CD14-positive monocyte (primary cell): ENCODE measurements at regions not wholly inside any gene's neighbourhood (a gene's known extent, or its start where the extent isn't known, plus 50 kb on each side); places are given as distances from the start of the nearest gene placed in this dataset.
A peak's percentile ranks its signal among the peaks of the same experiment; 100 is the strongest.

Experiments
- DNase-seq, 3 donors: peaks; one replicate each; pipeline ENCODE4 v3.0.0-alpha.2; 2011 to 2022
- H2AFZ ChIP-seq: 2 replicates; pipeline ENCODE4 v1.6.0; 2012; ENCODE audit warnings: mild to moderate bottlenecking, low read depth, low read length, inconsistent platforms; ENCODE audit not compliant: insufficient read depth, poor library complexity, severe bottlenecking
- H3K27ac ChIP-seq, 2 donors: 1 replicate in 1 of 2; 2 replicates in 1 of 2; pipeline ENCODE4 v1.5.1; 2012 to 2013; ENCODE audit warnings: low read length in 2 of 2, control low read depth in 1 of 2, inconsistent platforms in 1 of 2, low read depth in 1 of 2, mild to moderate bottlenecking in 1 of 2
- H3K27me3 ChIP-seq, 2 donors: one replicate each; pipeline versions ENCODE4 v1.6.0 to v1.6.1; 2011 to 2013; ENCODE audit warnings: low read length in 2 of 2; ENCODE audit not compliant: control insufficient read depth in 2 of 2, insufficient read depth in 2 of 2
- H3K36me3 ChIP-seq, 2 donors: replicated peaks in 1 of 2; 1 replicate in 1 of 2; 2 replicates in 1 of 2; pipeline versions ENCODE4 v1.5.1 to v1.6.1; 2012 to 2013; ENCODE audit warnings: low read length in 2 of 2, control low read depth in 1 of 2, inconsistent platforms in 1 of 2, mild to moderate bottlenecking in 1 of 2; ENCODE audit not compliant: insufficient read depth in 2 of 2, control insufficient read depth in 1 of 2
- H3K4me1 ChIP-seq, 2 donors: 1 replicate in 1 of 2; 2 replicates in 1 of 2; pipeline versions ENCODE4 v1.5.1 to v1.6.1; 2012 to 2013; ENCODE audit warnings: low read length in 2 of 2, control low read depth in 1 of 2, inconsistent platforms in 1 of 2, mild to moderate bottlenecking in 1 of 2, moderate library complexity in 1 of 2; ENCODE audit not compliant: insufficient read depth in 2 of 2, control insufficient read depth in 1 of 2
- H3K4me2 ChIP-seq: replicated peaks from 2 replicates; pipeline ENCODE3; 2012; ENCODE audit warnings: low read length, moderate library complexity, mild to moderate bottlenecking; ENCODE audit not compliant: poor library complexity, severe bottlenecking; ENCODE audit errors: extremely low read depth
- H3K4me3 ChIP-seq, 3 experiments: fragments of 200-600 bp in 1 of 3; sonication (generic) in 1 of 3; replicated peaks in 1 of 3; 1 replicate in 2 of 3; 2 replicates in 1 of 3; pipeline ENCODE4 v1.5.1; 2011 to 2013; ENCODE audit warnings: low read length in 3 of 3, mild to moderate bottlenecking in 3 of 3, control low read depth in 2 of 3, low read depth in 2 of 3, inconsistent platforms in 1 of 3, moderate library complexity in 1 of 3
- H3K79me2 ChIP-seq: 2 replicates; pipeline ENCODE4 v1.6.0; 2012; ENCODE audit warnings: mild to moderate bottlenecking, control low read depth, inconsistent platforms, low read length, moderate library complexity; ENCODE audit not compliant: insufficient read depth
- H3K9ac ChIP-seq: 2 replicates; pipeline ENCODE4 v1.6.0; 2017; ENCODE audit warnings: low read length, mild to moderate bottlenecking; ENCODE audit not compliant: insufficient read depth, poor library complexity, severe bottlenecking
- H3K9me3 ChIP-seq, 2 donors: replicated peaks in 1 of 2; 1 replicate in 1 of 2; 2 replicates in 1 of 2; pipeline versions ENCODE4 v1.5.1 to v1.6.1; 2012 to 2013; ENCODE audit warnings: low read length in 2 of 2, control low read depth in 1 of 2; ENCODE audit not compliant: control insufficient read depth in 1 of 2, insufficient read depth in 1 of 2
- H4K20me1 ChIP-seq: 2 replicates; pipeline ENCODE4 v1.6.0; 2012; ENCODE audit warnings: mild to moderate bottlenecking, low read length, control low read depth, moderate library complexity; ENCODE audit not compliant: insufficient read depth
- H3K27ac Mint-ChIP-seq, 7 donors: one replicate each; pipeline ENCODE4 v1.8.0; 2020; ENCODE audit warnings: mild to moderate bottlenecking in 7 of 7, mixed read lengths in 7 of 7, moderate library complexity in 6 of 7, inconsistent platforms in 2 of 7
- H3K27me3 Mint-ChIP-seq, 3 donors: one replicate each; pipeline ENCODE4 v1.8.0; 2021 to 2022; ENCODE audit warnings: low read depth in 3 of 3, mild to moderate bottlenecking in 3 of 3, mixed read lengths in 3 of 3, moderate library complexity in 3 of 3, inconsistent platforms in 1 of 3
- H3K36me3 Mint-ChIP-seq, 2 donors: one replicate each; pipeline ENCODE4 v1.8.0; 2020; ENCODE audit warnings: mixed read lengths in 2 of 2, inconsistent platforms in 1 of 2, mild to moderate bottlenecking in 1 of 2
- H3K4me1 Mint-ChIP-seq: one replicate; pipeline ENCODE4 v1.8.0; 2020; ENCODE audit warnings: mild to moderate bottlenecking, mixed read lengths
- H3K4me3 Mint-ChIP-seq, 2 donors: one replicate each; pipeline ENCODE4 v1.8.0; 2020; ENCODE audit warnings: mild to moderate bottlenecking in 2 of 2, mixed read lengths in 2 of 2, moderate library complexity in 1 of 2
- H3K9me3 Mint-ChIP-seq, 7 donors: one replicate each; pipeline ENCODE4 v1.8.0; 2020 to 2022; ENCODE audit warnings: mixed read lengths in 7 of 7, mild to moderate bottlenecking in 6 of 7, moderate library complexity in 6 of 7, inconsistent platforms in 2 of 7
- CTCF ChIP-seq: fragments of 200-600 bp; IDR thresholded peaks from one replicate; pipeline ENCODE4 v1.8.0; 2022; ENCODE audit warnings: antibody characterized with exemption, mild to moderate bottlenecking
- WGBS: methylation state at CpG from one replicate; pipeline ENCODE4 v1.1.5; 2013; ENCODE audit warnings: missing lambda C conversion rate; ENCODE audit not compliant: insufficient coverage; 5-methylcytosine and 5-hydroxymethylcytosine counted together
- intact Hi-C, 2 donors: fragments of 100-400 bp; cut with micrococcal nuclease; formaldehyde crosslinking; loops; one replicate each; pipeline versions ENCODE4 v1.15.0 to v1.15.1; 2023

GRCh38 chr6:139927742-139928305 lies 553.4 kb upstream of the CITED2 start:
- no peak overlapping the region for H3K4me3 Mint-ChIP-seq
- Histone ChIP-seq H3K4me2 (no peak overlapping the region), H3K9ac (no peak overlapping the region), H3K36me3 (no peaks in the 10 kb centered on the region), H3K4me1 (peaks cover 0 to 2% of the 10 kb centered on the region in 2 donors), H3K79me2 (no peaks in the 10 kb centered on the region), H3K27ac (no peak overlapping the region), H4K20me1 (no peaks in the 10 kb centered on the region), H3K27me3 (no peaks in the 10 kb centered on the region), H3K4me3 (no peak overlapping the region), H2AFZ (no peak overlapping the region), H3K9me3 (no peaks in the 10 kb centered on the region)
- H3K27ac Mint-ChIP-seq, result no peak overlapping the region
- WGBS, result no CpG with 5 or more reads among the region's 1 CpG
- intact Hi-C loops, result loop anchor here in 1 of 2 donors (10.0 kb wide), 3 partner anchors 83 to 553 kb away; partner anchors contain the start of gene CITED2
- no peaks in the 10 kb centered on the region for H3K36me3 Mint-ChIP-seq
- no peak for DNase-seq
- H3K27me3 Mint-ChIP-seq, result no peaks in the 10 kb centered on the region
- no peak for TF ChIP-seq CTCF
- peaks cover 0 to 2% (median 0%) of the 10 kb centered on the region in 7 donors for H3K9me3 Mint-ChIP-seq
- peaks cover 19% of the 10 kb centered on the region for H3K4me1 Mint-ChIP-seq

- Mint-ChIP-seq H3K27ac (no peak overlapping the region), H3K4me3 (no peak overlapping the region), H3K9me3 (peaks cover 0 to 2% (median 0%) of the 10 kb centered on the region in 7 donors), H3K36me3 (no peaks in the 10 kb centered on the region), H3K4me1 (peaks cover 19% of the 10 kb centered on the region), H3K27me3 (no peaks in the 10 kb centered on the region)
- Histone ChIP-seq H4K20me1 (no peaks in the 10 kb centered on the region), H3K4me2 (no peak overlapping the region), H3K79me2 (no peaks in the 10 kb centered on the region), H3K36me3 (no peaks in the 10 kb centered on the region), H3K9me3 (no peaks in the 10 kb centered on the region), H2AFZ (peak overlapping the region; percentile 25), H3K4me1 (peaks cover 0 to 2% of the 10 kb centered on the region in 2 donors), H3K27ac (no peak overlapping the region), H3K27me3 (no peaks in the 10 kb centered on the region), H3K9ac (no peak overlapping the region), H3K4me3 (no peak overlapping the region)
- peak in 2 of 3 donors; percentile 21 to 44 for DNase-seq
- intact Hi-C loops, result loop anchor here in 1 of 2 donors (10.0 kb wide), 3 partner anchors 82 to 552 kb away; partner anchors contain the start of gene CITED2
- no CpG with 5 or more reads among the region's 2 CpGs for WGBS
- peak; percentile 51 for TF ChIP-seq CTCF
These were observed 552.8 kb upstream of the CITED2 start for GRCh38 chr6:139927236-139927635.
